Right hindlimb (tissue), 1 donor: ENCODE measurements at regions not wholly inside any gene's neighbourhood (a gene's known extent, or its start where the extent isn't known, plus 50 kb on each side); places are given as distances from the start of the nearest gene placed in this dataset.

Source experiments
- DNase-seq: peaks from one replicate; pipeline ENCODE4 v3.0.0-alpha.2; 2018

DNA sequence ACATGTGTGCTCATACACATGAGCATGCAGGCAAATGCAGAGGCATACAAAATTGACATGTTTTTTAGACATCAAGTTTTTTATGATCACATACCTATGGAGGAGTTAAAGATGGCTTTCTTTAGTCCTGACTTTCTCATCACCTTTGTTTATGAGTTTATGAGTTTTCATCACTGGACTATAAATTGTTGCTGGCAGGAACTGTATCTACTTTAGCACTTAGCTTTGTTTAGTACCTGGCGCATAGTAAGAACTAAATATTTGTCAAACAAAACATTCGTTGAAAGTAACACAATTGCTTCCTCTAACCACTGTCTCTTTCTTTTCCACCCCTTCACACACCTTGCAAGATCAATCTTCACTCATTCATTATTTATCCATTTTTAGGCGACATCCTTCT, 182.6 kb downstream of the SUCNR1 start:
- no peak for DNase-seq

- DNase-seq = no peak
Measured at GRCh38 chr3:152056481-152056880, 183.0 kb downstream of the SUCNR1 start.

DNA sequence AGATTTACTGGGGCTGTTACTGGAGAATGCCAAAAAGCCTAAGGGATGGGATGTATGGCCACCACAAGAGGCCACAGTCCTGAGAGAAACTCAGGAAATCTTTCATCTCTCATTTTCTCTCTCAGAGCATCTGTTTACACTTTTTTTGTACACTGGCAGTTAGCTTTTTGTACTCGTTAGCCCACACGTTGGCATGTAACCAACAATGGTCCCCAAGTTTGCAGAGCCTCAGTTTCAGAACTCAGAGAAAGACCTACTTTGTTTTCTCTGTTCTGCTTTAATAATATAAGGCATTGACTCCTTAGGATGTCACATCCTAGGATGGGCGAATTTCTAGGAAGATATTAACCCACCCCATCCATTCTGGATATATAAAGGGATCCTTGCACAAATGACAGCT, 183.5 kb downstream of the SUCNR1 start:
- no peak for DNase-seq

- no peak for DNase-seq
Measured at GRCh38 chr3:152058856-152059255, 185.4 kb downstream of the SUCNR1 start.

- DNase-seq = no peak
Measured at GRCh38 chr3:152060701-152061100, 187.3 kb downstream of the SUCNR1 start.

GRCh38 chr3:152061296-152061695, 187.9 kb downstream of the SUCNR1 start:
- DNase-seq = no peak

DNA sequence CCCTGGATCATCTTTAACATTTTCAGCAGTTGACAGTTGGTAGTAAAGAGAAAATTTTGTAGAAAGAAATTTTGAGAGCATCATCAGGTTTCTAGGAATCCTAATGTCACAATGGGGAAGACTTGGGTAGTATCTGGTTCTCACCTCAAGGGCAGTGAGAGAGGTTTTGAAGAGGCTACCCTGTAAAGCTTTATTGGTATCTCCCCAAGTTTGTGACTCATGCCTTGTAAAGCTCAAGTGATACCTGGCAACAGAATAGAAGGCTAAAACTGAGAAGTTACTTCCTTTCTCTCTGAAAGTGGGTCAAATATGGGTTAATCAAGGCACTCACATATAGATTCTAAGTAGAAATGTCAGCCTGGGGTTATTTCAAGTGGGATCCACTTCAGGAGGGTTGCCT, 196.4 kb downstream of the SUCNR1 start:
- no peak for DNase-seq

DNA sequence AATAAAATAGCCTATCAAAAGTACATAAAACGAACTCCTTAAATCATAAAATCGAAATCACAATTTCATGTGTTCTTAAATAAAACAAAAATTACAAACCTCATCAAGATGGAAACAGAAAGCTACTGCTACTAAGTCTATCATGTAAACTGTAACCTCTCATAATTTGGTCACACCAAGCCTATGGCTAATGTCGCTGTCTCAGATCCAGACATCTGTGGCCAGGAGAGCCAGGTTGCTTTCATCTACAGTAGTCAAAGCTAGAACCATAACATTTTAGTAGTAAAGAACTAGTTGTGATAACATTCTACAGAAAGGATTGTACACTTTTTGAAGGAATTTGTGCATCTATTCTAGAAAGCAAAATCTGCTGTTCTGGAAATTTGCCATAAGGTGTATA, 197.4 kb upstream of the MBNL1 start:
- no peak for DNase-seq

GRCh38 chr3:152071924-152072323, 196.8 kb upstream of the MBNL1 start:
- DNase-seq = no peak

DNA sequence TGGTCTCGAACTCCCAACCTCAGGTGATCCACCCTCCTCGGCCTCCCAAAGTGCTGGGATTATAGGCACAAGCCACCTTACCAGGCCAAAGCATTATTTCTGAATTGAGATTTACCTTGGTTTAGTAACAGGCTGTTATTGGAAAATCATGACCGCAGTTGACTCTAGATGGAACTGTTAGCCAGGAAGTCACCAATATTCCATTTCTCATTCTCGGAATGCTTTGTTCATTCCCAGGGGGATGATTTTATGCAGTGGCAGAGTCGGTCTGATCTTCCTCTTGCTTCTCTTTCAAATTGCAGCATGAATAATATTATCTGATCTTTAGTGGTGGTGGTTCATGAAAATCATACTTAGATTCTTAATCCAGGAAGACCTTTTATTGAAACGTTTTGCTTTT, 195.5 kb upstream of the MBNL1 start:
- DNase-seq = no peak

- no peak for DNase-seq
Measured at GRCh38 chr3:152076148-152076547, 192.6 kb upstream of the MBNL1 start.

DNA sequence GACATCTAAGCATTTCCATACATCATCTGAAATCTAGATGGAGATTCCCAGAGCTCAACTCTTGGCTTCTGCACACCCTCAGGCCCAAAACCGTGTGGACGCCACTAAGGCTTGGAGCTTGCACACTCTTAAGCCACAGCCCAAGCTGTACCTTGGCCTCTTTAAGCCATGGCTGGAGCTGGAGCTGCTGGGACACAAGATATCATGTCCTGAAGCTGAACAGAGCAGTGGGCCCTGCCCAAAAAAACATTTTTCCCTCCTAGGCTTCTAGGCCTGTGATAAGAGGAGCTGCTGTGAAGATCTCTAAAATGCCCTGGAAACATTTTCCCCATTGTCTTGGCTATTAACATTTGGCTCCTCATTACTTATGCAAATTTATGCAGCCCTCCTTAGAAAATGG, 188.7 kb upstream of the MBNL1 start:
- DNase-seq = no peak

DNA sequence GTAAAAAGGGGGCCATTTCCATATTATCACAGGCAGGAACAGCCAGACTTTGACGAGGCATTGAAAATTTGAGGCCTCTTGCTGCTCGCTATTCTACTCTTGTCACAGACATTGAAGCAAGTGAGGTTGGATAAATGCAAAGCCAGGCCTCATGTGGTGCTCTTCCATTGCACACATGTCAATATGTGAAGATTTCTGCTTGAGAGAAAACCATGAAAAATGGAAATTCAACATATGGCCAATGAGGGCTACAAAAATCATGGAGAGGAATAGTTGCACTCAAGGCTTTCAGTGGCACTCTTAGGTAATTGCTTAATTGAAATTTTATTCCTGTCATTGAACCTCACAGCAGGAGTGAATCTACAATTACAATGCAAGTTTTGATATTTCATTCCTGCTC, 185.6 kb upstream of the MBNL1 start:
- DNase-seq = no peak

DNA sequence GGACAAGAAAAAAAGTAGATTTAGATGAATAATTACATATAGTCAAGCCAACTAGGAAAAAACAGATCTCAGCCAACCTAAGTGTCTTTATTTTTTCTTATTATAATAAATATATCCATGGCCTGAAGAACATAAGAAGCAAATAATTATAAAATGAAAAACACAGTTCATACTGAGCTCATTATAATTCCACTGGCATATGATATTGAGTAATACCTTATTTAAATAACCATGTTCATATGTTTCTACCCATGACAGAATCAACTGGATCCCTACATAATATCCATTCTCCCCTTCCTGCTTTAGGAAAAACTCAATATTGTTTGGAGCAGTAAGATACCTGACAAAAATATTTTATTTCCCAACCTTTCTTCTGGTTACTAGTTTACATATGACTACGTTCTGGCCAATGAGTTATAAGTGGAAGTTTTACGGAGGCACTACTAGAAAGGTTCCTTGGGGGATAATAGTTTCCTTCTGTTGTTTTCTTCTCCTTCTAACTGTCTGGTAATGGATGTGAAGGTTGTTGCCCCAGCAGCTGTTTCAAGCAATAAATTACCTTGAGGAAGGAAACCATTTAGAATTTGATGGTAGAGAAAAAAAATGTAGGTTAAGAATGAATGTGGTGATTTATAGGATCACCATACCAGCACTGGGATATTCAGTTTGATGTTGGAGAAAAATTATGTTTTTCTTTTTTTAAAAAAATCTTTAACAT, 184.1 kb upstream of the MBNL1 start:
- no peak for DNase-seq

DNA sequence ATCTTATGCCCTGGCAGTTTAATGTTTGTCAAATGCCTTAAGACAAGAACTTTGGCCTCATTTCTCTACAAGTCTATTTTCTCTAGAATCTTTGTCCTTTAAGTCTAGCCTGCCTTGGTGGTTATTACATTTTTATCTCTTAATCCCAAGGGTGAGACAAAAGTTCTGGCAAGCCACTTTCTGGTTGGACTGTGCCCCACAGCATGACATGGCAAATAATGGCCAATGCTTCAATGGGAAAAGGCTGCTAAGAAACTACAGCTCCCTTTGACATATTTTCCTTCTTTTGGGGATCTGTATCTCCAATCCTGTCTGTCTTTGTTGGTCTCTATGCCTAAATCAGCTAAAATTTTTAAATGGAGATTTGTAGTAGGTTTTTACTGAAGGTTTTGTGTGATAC, 181.6 kb upstream of the MBNL1 start:
- DNase-seq = no peak

GRCh38 chr3:152089528-152089927, 179.2 kb upstream of the MBNL1 start:
- DNase-seq = no peak

DNA sequence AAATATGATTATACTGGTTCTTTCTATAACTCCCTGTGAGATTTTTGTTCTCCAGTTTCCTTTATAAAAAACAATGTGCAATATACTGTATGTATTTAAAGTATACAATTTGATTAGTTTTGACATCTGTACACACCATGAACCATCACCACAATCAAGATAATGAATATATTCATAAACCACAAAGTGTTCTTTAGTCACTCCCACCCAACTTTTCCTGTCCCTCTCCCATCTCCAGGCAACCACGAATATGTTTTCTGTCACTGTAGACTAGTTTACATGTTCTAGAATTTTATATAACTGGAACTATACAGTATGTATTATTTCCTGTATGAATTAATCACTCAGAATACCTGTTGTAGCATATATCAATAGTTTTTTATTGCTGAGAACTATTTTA, 177.0 kb upstream of the MBNL1 start:
- no peak for DNase-seq

GRCh38 chr3:152093901-152094300, 174.8 kb upstream of the MBNL1 start:
- no peak for DNase-seq

DNA sequence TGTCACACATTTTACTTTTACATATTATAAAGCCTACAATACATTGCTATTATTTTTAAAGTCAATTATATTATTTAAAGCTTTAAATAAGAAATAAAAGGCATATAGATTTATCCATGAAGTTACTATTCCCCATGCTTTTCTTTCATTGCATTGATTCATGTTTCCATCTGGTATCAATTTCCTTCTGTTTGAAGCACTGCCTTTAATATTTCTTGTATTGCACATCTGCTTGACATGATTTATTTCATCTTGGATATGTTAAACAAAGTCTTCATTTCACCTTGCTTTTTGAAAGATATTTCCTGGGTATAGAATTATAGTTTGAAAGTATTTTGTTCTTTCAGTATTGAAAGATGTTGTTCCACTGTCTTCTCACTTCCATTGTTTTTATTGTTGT, 174.3 kb upstream of the MBNL1 start:
- no peak for DNase-seq

- DNase-seq = no peak
Measured at GRCh38 chr3:152095472-152095871, 173.3 kb upstream of the MBNL1 start.

GRCh38 chr3:152096280-152096906, 172.3 kb upstream of the MBNL1 start:
- no peak for DNase-seq

DNA sequence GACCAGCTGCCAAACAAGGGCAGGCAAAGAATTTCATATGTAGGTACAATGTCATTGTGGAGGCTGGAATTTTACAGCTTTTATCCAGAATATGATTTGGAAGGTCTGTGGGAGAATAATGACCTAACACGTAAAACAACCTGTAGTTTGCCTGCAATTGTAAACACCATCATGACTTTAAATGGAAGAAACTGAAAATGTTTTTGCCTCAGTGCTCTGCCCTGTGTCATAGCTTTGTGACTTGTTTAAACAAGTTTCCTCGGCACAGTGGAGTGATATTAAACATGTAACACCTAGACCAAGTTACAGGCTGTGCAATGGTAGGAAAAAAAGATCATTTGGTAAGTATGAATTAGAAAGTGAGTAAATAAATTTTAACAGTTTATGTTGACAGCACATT, 171.6 kb upstream of the MBNL1 start:
- DNase-seq = no peak

GRCh38 chr3:152097770-152098169, 171.0 kb upstream of the MBNL1 start:
- no peak for DNase-seq

- DNase-seq = no peak
Measured at GRCh38 chr3:152100491-152101132, 168.1 kb upstream of the MBNL1 start.

GRCh38 chr3:152102410-152102809, 166.3 kb upstream of the MBNL1 start:
- DNase-seq = no peak
